GM23338 (cell line): ENCODE measurements at regions not wholly inside any gene's neighbourhood (a gene's known extent, or its start where the extent isn't known, plus 50 kb on each side); places are given as distances from the start of the nearest gene placed in this dataset.

Source experiments
- ATAC-seq: fragments of 200-7000 bp; cut with Tn5 transposase; 3 replicates; pipeline ENCODE4 v1.9.1; 2020
- DNase-seq: peaks from one replicate; pipeline ENCODE4 v3.0.0-alpha.2; 2015; ENCODE audit warnings: low spot score
- H2AFZ ChIP-seq: fragments of 200-600 bp; sonication (generic); 2 replicates; pipeline ENCODE4 v1.8.0; 2016; ENCODE audit warnings: antibody characterized with exemption, mild to moderate bottlenecking, moderate library complexity
- H3F3A ChIP-seq: fragments of 200-600 bp; sonication (generic); replicated peaks from 2 replicates; pipeline ENCODE4 v1.8.0; 2017; ENCODE audit warnings: antibody characterized with exemption, mixed run types, low read depth
- H3K27ac ChIP-seq: fragments of 200-600 bp; sonication (generic); 2 replicates; pipeline ENCODE4 v1.6.1; 2016; ENCODE audit warnings: low read depth
- H3K27me3 ChIP-seq: fragments of 200-600 bp; sonication (generic); 2 replicates; pipeline ENCODE4 v1.8.0; 2016; ENCODE audit warnings: mild to moderate bottlenecking, mixed run types, moderate library complexity; ENCODE audit not compliant: insufficient read depth
- H3K36me3 ChIP-seq: fragments of 200-600 bp; sonication (generic); 2 replicates; pipeline ENCODE4 v1.8.0; 2016; ENCODE audit warnings: mild to moderate bottlenecking; ENCODE audit not compliant: insufficient read depth
- H3K4me1 ChIP-seq: fragments of 200-600 bp; sonication (generic); 2 replicates; pipeline ENCODE4 v1.8.0; 2016; ENCODE audit warnings: mild to moderate bottlenecking, moderate library complexity; ENCODE audit not compliant: insufficient read depth
- H3K4me2 ChIP-seq: fragments of 200-600 bp; sonication (generic); 2 replicates; pipeline ENCODE4 v1.7.1; 2017; ENCODE audit warnings: mixed run types
- H3K4me3 ChIP-seq: fragments of 200-600 bp; sonication (generic); 2 replicates; pipeline ENCODE4 v1.6.1; 2016; ENCODE audit warnings: mixed run types
- H3K79me2 ChIP-seq: fragments of 200-600 bp; sonication (generic); replicated peaks from 2 replicates; pipeline ENCODE4 v1.8.0; 2017; ENCODE audit warnings: mild to moderate bottlenecking; ENCODE audit not compliant: insufficient read depth
- H3K9me2 ChIP-seq: fragments of 200-600 bp; sonication (generic); 2 replicates; pipeline ENCODE4 v1.8.0; 2017; ENCODE audit not compliant: insufficient read depth
- H4K20me1 ChIP-seq: fragments of 200-600 bp; sonication (generic); replicated peaks from 2 replicates; pipeline ENCODE4 v1.8.0; 2017; ENCODE audit warnings: mild to moderate bottlenecking; ENCODE audit not compliant: insufficient read depth
- H3K27ac Mint-ChIP-seq: 2 replicates; pipeline ENCODE4 v1.8.0; 2020; ENCODE audit warnings: inconsistent platforms, mild to moderate bottlenecking, moderate library complexity, mixed read lengths
- H3K27me3 Mint-ChIP-seq: 3 replicates; pipeline ENCODE4 v1.8.0; 2022; ENCODE audit warnings: low read depth, mild to moderate bottlenecking, moderate library complexity, mixed read lengths, inconsistent platforms; ENCODE audit not compliant: insufficient read depth, poor library complexity
- H3K36me3 Mint-ChIP-seq: 3 replicates; pipeline ENCODE4 v1.8.0; 2021; ENCODE audit warnings: low read depth, mild to moderate bottlenecking, inconsistent platforms, moderate library complexity, mixed read lengths
- H3K4me1 Mint-ChIP-seq: 3 replicates; pipeline ENCODE4 v1.8.0; 2020; ENCODE audit warnings: mild to moderate bottlenecking, inconsistent platforms, mixed read lengths
- H3K4me3 Mint-ChIP-seq: 3 replicates; pipeline ENCODE4 v1.8.0; 2021; ENCODE audit warnings: moderate library complexity, mild to moderate bottlenecking, inconsistent platforms, mixed read lengths
- H3K9me3 Mint-ChIP-seq: 3 replicates; pipeline ENCODE4 v1.8.0; 2020; ENCODE audit warnings: moderate library complexity, mild to moderate bottlenecking, inconsistent platforms, mixed read lengths
- CREB1 ChIP-seq: fragments of 250-450 bp; sonication (Bioruptor Pico); IDR thresholded peaks from 2 replicates; pipeline ENCODE4 v1.5.0; 2020; ENCODE audit warnings: low read depth, mild to moderate bottlenecking, moderate library complexity
- CTCF ChIP-seq, 2 experiments: fragments of 200-600 bp in 1 of 2; sonication (generic) in 1 of 2; conservative IDR thresholded peaks; 2 replicates each; pipeline versions ENCODE4 v1.5.1 to v1.6.1; 2016 to 2017; ENCODE audit warnings: antibody characterized with exemption in 2 of 2, low read depth in 2 of 2, mild to moderate bottlenecking in 2 of 2, moderate library complexity in 1 of 2
- ETS1 ChIP-seq: IDR thresholded peaks from 2 replicates; pipeline ENCODE4 v1.6.1; 2016; ENCODE audit warnings: antibody characterized with exemption
- EZH2 ChIP-seq: fragments of 200-600 bp; sonication (generic); IDR thresholded peaks from one replicate; pipeline ENCODE4 v1.8.0; 2017; ENCODE audit warnings: antibody characterized with exemption, mild to moderate bottlenecking, low read depth; ENCODE audit not compliant: unreplicated experiment
- EZH2phosphoT487 ChIP-seq: fragments of 200-600 bp; sonication (generic); IDR thresholded peaks from one replicate; pipeline ENCODE4 v1.8.1; 2018; ENCODE audit warnings: antibody characterized with exemption; ENCODE audit not compliant: unreplicated experiment
- JUNB ChIP-seq: IDR thresholded peaks from one replicate; pipeline ENCODE4 v1.6.1; 2016; ENCODE audit warnings: antibody characterized with exemption; ENCODE audit not compliant: unreplicated experiment
- NANOG ChIP-seq: IDR thresholded peaks from 2 replicates; pipeline ENCODE4 v1.6.1; 2016; ENCODE audit warnings: antibody characterized with exemption, borderline replicate concordance
- POLR2AphosphoS5 ChIP-seq: IDR thresholded peaks from 2 replicates; pipeline ENCODE4 v1.6.1; 2016; ENCODE audit warnings: antibody characterized with exemption, low read depth
- REST ChIP-seq: IDR thresholded peaks from one replicate; pipeline ENCODE4 v1.6.1; 2018; ENCODE audit warnings: antibody characterized with exemption; ENCODE audit not compliant: unreplicated experiment
- STAT1 ChIP-seq: IDR thresholded peaks from one replicate; pipeline ENCODE4 v1.6.1; 2016; ENCODE audit warnings: antibody characterized with exemption; ENCODE audit not compliant: unreplicated experiment
- ZNF114 ChIP-seq: fragments of 250-450 bp; sonication (Bioruptor Pico); IDR thresholded peaks from 2 replicates; pipeline ENCODE4 v1.5.0; 2020; ENCODE audit warnings: mild to moderate bottlenecking, moderate library complexity
- ZNF331 ChIP-seq: fragments of 250-450 bp; sonication (Bioruptor Pico); IDR thresholded peaks from 2 replicates; pipeline ENCODE4 v1.5.0; 2020; ENCODE audit warnings: low read depth, mild to moderate bottlenecking, moderate library complexity
- ZNF462 ChIP-seq: fragments of 250-450 bp; sonication (Bioruptor Pico); IDR thresholded peaks from 2 replicates; pipeline ENCODE4 v1.5.0; 2020; ENCODE audit warnings: mild to moderate bottlenecking, moderate library complexity

GRCh38 chr20:51153867-51154707, 131.2 kb upstream of the KCNG1 start:
- no peaks in the 10 kb centered on the region for H4K20me1 ChIP-seq
- Mint-ChIP-seq H3K4me3 (no peak overlapping the region), H3K4me1 (peaks cover 8% of the 10 kb centered on the region), H3K27ac (no peak overlapping the region), H3K36me3 (no peaks in the 10 kb centered on the region), H3K9me3 (no peaks in the 10 kb centered on the region), H3K27me3 (peaks cover 3% of the 10 kb centered on the region)
- no peaks in the 10 kb centered on the region for H3K4me1 ChIP-seq
- DNase-seq (no peak), ATAC-seq (no peak)
- no peaks in the 10 kb centered on the region for H3F3A ChIP-seq
- H3K9me2 ChIP-seq = no peaks in the 10 kb centered on the region
- no peaks in the 10 kb centered on the region for H3K79me2 ChIP-seq
- no peaks in the 10 kb centered on the region for H3K36me3 ChIP-seq
- H3K27ac ChIP-seq = no peak overlapping the region
- no peaks in the 10 kb centered on the region for H3K27me3 ChIP-seq
- TF ChIP-seq REST = no peak
- TF ChIP-seq STAT1 = no peak
- TF ChIP-seq ZNF331 (CRISPR knock-in tag) = no peak
- no peak for TF ChIP-seq CTCF (conservative IDR thresholded peaks at IDR 0.05; ENCODE audit: low read depth in 2 of 2)
- TF ChIP-seq ZNF462 = no peak
- no peak for TF ChIP-seq ETS1
- TF ChIP-seq EZH2 = no peak
- TF ChIP-seq POLR2AphosphoS5 = no peak
- TF ChIP-seq ZNF114 (CRISPR knock-in tag) = no peak
- TF ChIP-seq JUNB = no peak
- no peak for TF ChIP-seq EZH2phosphoT487
- TF ChIP-seq CREB1 (CRISPR knock-in tag) = no peak
- TF ChIP-seq NANOG = no peak
- no peak overlapping the region for H2AFZ ChIP-seq
- no peak overlapping the region for H3K4me2 ChIP-seq
- H3K4me3 ChIP-seq = no peak overlapping the region
